GM18505 (cell line): ENCODE measurements at regions not wholly inside any gene's neighbourhood (a gene's known extent, or its start where the extent isn't known, plus 50 kb on each side); places are given as distances from the start of the nearest gene placed in this dataset.

Source experiments
- ATAC-seq: cut with Tn5 transposase; IDR thresholded peaks from one replicate; pipeline ENCODE4 v1.9.1; 2021; ENCODE audit not compliant: unreplicated experiment
- POLR2A ChIP-seq: IDR thresholded peaks from 4 replicates; pipeline ENCODE4 v1.6.1; 2011; ENCODE audit warnings: borderline replicate concordance; ENCODE audit not compliant: insufficient read depth, insufficient read length; ENCODE audit errors: extremely low read depth

DNA sequence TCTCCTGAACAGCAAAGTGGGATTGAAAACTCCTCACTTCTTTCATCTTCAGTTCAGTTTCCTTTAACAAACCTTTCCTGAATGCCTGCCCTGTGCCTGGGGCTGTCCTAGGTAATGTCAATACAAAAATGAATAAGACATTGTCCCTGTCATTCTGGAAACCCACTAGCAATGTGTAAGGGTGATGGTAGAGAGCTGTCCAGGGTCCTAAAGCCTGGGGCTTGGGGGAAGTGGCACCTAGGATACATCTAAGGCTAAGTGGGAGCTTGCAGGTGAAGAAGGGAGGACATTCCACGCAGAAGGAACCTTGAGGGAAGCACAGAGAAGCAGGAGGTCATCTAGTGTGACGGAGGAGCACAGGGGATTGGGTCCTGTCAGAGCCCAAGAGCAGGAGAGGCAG is 212.7 kb upstream of the PPP2R3A start:
- ATAC-seq: no peak
- TF ChIP-seq POLR2A: no peak

DNA sequence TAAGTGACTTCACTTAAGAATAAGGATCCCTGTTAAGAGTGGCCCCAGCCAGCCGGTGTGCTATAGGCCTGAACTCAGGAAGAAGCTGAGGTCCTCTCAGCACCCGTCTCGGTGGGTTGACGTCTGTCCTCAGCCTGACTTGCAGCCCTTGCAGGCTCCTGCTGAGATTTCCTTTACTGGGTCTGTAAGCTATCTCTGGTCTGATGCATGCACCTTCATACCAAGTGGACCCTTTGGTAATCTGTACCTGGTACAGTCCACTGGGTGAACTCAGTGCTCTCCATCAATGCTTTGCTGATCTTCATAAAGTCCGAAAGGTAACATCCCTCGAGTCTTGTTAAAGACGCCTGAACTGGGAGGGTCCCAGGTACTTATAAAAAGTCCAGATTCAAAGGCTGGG is 212.0 kb upstream of the PPP2R3A start:
- no peak for ATAC-seq

DNA sequence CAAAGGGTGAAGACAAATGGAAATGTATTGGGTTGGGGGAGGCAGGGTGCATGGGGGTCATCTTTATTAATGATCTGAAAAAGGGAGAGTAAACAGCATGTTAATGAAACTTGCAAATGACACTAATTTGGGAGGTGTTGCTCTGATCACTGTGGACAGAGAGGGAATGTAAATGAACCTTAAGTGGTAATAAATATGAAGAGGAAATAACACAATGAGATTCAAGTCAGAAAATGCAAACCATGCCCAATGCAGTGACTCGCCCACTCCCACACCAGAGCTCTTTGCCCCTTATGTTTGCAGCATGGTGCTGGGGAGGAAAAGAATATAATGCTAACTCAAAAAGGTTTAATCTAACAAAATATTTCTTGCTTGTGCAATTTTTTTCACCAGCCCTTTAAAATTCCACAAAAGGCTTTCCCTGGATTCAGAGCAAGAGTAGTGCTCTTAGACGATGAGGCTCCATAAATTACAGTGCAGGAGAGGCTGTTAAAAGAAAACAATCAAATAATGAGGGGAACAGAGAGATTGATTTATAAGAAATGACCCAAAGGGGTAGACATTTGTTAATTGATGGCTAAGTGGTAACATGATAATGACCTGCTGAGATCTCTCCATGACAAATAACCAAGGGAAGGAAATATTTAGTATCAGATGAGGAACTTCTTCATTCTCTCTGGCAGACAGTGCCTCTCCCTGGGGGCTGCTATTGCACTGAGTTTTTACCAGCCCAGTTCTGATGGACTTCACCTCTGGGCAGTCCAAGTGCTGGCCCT is 210.0 kb upstream of the PPP2R3A start:
- no peak for TF ChIP-seq POLR2A
- ATAC-seq: no peak

More for the DNA sequence above, 212.0 kb upstream of the PPP2R3A start:
- TF ChIP-seq POLR2A: no peak

DNA sequence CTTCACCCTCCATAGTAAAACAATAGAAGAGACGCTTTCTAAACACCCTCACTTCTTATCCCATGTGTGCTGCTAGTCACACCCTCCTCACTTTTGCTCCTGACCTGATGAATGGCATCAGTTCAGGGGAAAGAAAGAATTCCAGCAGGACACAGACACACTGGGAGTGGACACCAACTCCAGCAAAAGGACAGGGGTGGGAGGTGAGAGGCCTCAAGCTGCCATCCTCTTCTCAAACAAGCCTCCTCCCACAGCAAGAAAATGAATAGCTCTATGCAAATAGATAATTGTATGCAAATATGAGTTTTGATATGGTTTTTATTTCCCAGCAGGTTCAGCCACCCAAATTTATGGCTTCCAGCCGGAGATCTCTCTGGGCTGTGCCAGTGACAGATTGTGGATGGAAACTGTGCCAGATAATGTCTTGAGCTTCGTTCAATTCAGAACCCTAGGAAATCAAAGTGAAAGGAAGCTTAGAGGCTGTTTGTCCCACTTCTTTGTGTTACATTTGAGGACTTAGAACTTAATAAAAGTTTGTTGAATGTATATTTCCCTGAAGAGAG is 209.3 kb upstream of the PPP2R3A start:
- no peak for ATAC-seq
- no peak for TF ChIP-seq POLR2A

DNA sequence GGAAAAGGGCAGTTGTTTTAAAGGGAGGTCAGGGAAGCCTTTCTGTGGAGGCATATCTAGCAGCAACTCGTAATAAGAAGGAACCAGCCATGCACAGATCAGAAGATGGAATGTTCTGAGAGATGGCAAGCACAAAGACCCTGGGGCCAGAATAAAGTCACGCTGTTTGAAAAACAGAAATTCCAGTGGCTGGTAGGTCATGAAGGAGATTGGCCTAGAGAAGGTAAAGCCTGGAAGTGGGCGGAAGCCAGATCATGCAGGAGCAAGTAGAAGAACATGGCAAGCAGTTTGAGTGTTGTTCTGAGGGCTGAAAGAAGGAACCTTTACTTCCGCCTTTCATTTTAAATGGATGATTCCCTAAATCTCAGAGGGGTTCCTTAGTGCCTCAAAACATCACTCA is 208.1 kb upstream of the PPP2R3A start:
- no peak for ATAC-seq
- no peak for TF ChIP-seq POLR2A

DNA sequence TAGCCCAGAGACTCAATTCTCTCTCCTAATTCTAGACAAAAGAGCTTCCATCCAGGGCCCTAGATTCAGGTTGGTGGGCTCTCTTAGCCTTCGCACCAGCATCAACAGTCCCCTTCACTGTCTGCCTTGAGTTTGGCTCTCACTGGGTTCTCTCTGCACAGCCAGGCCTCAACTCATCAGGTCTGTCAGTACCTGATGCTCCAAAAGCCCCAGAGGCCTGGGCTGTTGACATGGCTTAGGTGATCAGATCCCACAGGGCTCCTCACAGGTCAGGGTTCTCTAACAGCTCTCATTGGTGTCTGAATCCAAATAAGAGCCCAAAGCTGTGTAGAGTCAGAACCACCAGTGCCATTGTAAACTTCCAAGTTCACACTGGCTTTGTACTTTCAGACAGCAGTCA is 206.6 kb upstream of the PPP2R3A start:
- TF ChIP-seq POLR2A: no peak

DNA sequence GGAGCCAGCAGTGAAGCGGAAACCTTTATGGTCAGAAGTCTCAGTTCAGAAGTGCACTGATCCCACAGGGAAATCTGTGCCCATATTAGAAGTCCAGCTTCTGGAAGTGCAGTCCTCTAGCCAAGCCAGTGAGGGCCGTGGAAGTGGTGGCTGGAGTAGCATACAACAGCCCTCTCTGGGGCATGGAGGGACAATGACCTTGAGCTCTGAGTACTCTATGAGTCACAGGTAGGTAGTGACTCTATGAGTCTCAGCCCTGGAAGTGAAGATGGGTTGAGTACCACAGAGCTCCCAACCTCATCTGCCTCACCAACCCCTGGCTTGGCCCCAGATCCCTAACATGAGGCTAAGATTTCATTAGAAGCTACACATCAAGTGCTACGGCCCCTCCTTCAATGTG is 205.9 kb upstream of the PPP2R3A start:
- no peak for ATAC-seq
- no peak for TF ChIP-seq POLR2A

More for the DNA sequence above, 206.6 kb upstream of the PPP2R3A start:
- ATAC-seq: no peak

DNA sequence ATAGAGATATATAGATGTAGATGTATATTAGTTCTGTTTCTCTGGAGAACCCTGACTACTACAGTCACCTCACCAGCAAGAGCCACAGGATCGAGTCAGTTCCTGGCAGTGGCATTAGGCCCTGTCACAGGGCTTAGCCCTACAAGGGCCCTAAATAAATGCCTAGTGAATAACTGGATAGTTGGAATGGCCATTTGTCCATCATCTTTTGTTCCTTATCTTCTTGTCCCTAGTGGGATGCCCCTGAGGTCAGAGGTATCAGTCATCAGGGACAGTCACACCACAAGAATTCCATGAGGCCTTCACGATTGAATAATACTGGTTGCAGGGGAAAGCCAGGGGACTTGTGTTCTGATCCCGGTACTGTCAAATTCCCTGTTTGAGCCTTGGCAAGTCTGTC is 204.9 kb upstream of the PPP2R3A start:
- no peak for ATAC-seq
- TF ChIP-seq POLR2A: no peak

DNA sequence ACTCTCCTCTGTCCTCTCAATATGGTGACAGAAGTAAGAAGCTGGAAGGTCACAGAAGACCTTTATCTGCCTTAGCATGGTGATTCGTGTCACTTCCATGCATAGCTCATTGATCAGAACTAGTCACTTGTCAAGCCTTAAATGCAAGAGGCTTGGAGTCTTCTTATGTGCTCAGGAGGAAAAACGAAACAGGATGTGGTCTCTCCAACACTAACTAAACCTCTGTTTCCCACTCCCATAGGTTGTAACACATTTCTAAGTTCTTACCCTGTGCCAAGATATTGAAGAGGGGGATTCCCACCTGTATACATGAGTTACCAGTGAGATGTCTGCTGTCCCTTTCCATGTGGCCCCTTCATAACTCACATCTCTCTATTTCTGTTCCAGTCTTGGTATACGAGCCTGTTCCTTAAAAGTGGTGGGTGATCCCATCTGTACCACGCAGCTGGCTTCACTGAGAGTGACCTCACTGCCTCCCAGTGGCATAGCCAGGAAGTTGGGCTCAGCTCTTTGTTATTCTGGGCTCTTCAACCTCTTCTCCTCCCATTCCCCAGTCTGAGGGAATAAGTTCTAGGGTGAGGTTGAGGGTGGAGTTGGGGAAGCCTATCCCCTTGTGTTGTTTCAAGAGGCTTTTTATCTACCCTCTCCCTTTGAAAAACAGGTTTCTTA is 203.2 kb upstream of the PPP2R3A start:
- no peak for ATAC-seq
- no peak for TF ChIP-seq POLR2A

DNA sequence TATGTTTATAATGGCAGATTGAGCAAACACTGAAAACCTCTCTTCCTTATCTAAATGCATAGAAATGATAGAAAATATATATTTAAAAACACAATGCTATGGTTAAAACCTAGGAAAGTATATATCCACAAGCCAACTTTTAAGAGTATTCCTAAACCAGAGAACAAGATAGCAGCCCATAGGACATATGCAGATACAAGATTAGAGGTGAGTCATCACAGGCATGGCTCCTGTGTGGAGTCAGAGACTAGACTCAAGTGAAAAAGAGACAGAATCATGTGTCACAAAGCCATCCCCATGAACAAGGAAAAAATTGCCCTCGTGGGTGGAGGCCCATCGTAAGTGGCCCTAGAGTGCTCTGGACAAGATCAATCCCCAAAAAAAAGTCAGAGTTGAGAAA is 199.4 kb upstream of the PPP2R3A start:
- ATAC-seq: no peak
- no peak for TF ChIP-seq POLR2A

DNA sequence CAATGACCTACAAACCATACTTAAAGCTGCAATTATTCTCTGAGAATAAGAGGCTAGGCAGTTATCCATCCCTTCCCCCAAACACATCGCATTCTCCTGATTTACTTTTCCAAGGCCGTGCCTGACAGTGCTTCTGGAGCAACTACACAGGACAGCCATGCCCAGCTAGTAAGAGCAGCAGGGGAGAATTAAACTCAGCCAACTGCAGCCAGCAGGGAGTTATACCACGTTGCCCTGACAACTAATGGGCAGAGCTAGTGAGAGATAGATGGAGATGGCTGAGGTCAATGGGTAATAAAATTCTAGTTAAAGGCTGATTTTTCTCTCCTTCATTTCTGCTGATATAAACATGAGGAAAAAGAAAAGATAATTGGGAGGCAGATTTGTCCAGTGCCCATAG is 193.8 kb upstream of the PPP2R3A start:
- no peak for TF ChIP-seq POLR2A
- ATAC-seq: no peak

DNA sequence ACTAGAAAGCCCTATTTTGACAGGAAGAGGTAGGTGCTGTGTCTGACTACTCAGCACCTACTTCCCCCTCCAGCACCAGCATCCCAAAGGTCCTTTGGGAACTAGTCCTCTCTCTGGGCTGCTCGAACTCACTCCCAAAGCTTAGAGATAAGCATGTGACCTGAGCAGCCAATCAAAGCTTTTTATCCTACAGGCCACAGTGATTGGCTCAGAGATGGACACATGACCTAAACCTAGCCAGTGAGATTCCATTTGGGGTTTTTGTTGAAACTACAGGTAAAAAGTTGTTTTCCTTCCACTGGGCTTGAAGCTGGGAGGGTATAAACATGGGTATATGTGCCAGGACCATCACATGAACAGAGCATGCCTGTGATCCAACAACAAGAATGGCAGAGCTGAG is 186.5 kb upstream of the PPP2R3A start:
- TF ChIP-seq POLR2A: no peak
- ATAC-seq: no peak

DNA sequence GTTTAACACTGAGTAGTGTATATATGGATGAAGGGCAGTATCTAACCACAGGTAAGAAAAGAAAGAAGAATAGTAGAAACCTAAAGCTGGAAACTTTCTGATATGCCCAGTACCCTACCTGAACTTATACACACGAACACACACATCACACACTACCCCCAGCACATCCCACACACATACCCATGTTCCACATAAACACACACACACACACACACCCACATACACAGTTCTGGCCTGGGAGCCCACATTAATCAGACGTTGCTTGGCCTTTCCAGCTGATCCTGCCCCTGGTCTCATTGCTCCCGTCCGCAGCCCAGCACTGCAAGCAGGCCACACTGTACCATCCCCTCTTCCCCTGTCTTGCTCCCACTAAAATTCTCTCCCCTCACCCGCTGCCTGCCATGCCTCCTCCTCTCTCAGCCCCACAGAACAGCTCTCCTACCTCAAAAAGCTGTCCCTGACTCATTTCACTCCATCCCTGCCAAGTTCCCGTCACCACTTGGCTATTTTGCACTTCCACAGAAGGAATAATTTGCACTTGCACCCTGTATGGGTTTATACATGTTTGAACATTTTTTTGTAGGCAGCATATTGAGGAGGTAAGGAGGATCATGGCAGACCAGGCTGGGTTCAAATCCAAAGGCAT is 185.8 kb upstream of the PPP2R3A start:
- no peak for TF ChIP-seq POLR2A
- no peak for ATAC-seq

DNA sequence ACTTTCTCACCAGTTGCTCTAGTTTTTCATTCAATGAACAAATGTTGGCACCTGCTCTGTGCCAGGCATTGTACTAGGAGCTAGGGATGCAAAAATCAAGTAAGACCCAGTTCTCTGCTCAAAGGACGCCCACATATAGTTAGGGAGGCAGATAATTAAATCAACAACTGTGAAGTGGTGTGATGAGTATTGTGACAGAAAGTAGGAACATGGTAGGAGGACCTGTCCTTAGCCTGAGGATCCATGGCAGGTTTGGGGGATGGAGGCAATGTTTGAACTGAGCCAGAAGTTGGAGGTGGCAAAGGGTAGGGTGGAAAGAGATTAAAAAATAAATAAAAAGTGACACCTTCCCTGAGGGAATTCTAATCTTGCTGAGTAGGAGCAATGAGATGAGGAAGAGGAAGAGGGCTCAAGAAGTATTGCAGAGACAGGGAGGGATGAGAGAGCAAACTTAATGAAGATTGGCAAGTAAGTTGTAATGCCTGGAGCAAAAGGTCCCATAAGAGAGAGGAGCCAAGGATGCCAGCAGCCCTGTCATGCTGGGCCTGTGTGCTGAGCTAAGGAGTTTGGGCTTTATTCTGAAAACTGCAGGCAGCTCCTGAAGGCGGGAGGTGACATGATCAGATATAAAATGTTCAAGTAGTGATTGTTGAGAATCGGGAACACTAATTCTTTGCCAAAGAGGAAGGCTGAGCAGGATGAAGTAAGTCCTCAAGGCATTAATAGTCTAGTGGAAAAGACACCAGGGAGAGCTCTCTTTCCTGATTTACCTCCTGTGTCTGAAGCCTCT is 184.3 kb upstream of the PPP2R3A start:
- ATAC-seq: no peak
- TF ChIP-seq POLR2A: no peak

DNA sequence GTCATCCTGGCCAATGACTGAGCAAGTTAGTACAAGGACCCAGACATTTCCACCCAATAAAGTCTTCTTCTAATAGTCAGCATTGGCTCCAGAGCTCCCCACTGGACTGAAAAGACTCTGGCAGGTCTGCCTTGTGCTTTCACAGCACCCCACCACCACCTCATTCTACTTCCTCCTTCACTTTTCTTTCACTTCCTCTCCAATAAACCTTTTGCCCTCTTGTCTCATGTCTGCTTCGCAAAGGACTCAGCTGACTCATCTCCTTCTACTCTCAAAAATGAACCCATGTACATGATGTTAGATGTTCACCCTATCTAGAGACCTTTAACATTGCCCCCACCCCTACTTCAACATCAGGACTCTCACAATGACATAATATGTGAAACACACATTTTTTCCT is 181.0 kb upstream of the PPP2R3A start:
- no peak for TF ChIP-seq POLR2A
- ATAC-seq: peak; percentile 96
